K562 (cell line): ENCODE measurements at regions not wholly inside any gene's neighbourhood (a gene's known extent, or its start where the extent isn't known, plus 50 kb on each side); places are given as distances from the start of the nearest gene placed in this dataset.
A peak's percentile ranks its signal among the peaks of the same experiment; 100 is the strongest.

Experiments
- ARNT ChIP-seq, 2 experiments: fragments of 450-650 bp; IDR thresholded peaks; 2 replicates each; pipeline ENCODE4 v1.6.1; 2016; ENCODE audit warnings: mild to moderate bottlenecking in 1 of 2
- BDP1 ChIP-seq: IDR thresholded peaks from 3 replicates; pipeline ENCODE4 v1.6.1; 2011; ENCODE audit not compliant: insufficient read length, insufficient read depth
- CBFA2T3 ChIP-seq: fragments of 450-650 bp; IDR thresholded peaks from 2 replicates; pipeline ENCODE4 v1.6.1; 2017
- FOXJ2 ChIP-seq: fragments of 200-800 bp; sonication (Bioruptor generic); IDR thresholded peaks from 2 replicates; pipeline ENCODE4 v1.6.1; 2016; ENCODE audit warnings: missing genetic modification characterization, missing compliant biosample characterization
- HDGF ChIP-seq: fragments of 450-650 bp; IDR thresholded peaks from 2 replicates; pipeline ENCODE4 v1.6.1; 2016
- ILF3 ChIP-seq: fragments of 450-650 bp; IDR thresholded peaks from 2 replicates; pipeline ENCODE4 v1.6.1; 2018; ENCODE audit warnings: antibody characterized with exemption, mild to moderate bottlenecking, moderate library complexity, borderline replicate concordance
- NEUROD1 ChIP-seq: fragments of 150-350 bp; IDR thresholded peaks from 2 replicates; pipeline ENCODE4 v1.6.1; 2014; ENCODE audit warnings: borderline replicate concordance, low read length, low read depth; ENCODE audit not compliant: partially characterized antibody
- NFATC3 ChIP-seq: fragments of 450-650 bp; IDR thresholded peaks from 2 replicates; pipeline ENCODE4 v1.6.1; 2017; ENCODE audit warnings: mild to moderate bottlenecking
- NR2C2 ChIP-seq, 2 experiments: fragments of 200-800 bp in 1 of 2; sonication (Bioruptor generic) in 1 of 2; sonication (generic) in 1 of 2; formaldehyde crosslinking in 1 of 2; IDR thresholded peaks; 2 replicates each; pipeline versions ENCODE4 v1.6.1 to v1.8.0; 2016 to 2022; ENCODE audit warnings: mild to moderate bottlenecking in 1 of 2, missing compliant biosample characterization in 1 of 2, missing genetic modification characterization in 1 of 2, missing genetic modification reagents in 1 of 2
- NRF1 ChIP-seq, 2 experiments: fragments of 450-650 bp; IDR thresholded peaks in 1 of 2; conservative IDR thresholded peaks in 1 of 2; 2 replicates each; pipeline ENCODE4 v1.6.1; 2014; ENCODE audit warnings: mild to moderate bottlenecking in 2 of 2
- POLR3A ChIP-seq: IDR thresholded peaks from 2 replicates; pipeline ENCODE4 v1.6.1; 2011; ENCODE audit warnings: borderline replicate concordance, mild to moderate bottlenecking, moderate library complexity; ENCODE audit not compliant: insufficient read length, insufficient read depth; ENCODE audit errors: extremely low read depth
- PREB ChIP-seq: sonication (generic); formaldehyde crosslinking; IDR thresholded peaks from 2 replicates; pipeline ENCODE4 v1.8.1; 2023; ENCODE audit warnings: mild to moderate bottlenecking, missing genetic modification reagents
- RAD21 ChIP-seq, 2 experiments: fragments of 250-450 bp in 1 of 2; fragments of 450-650 bp in 1 of 2; sonication (Bioruptor Pico) in 1 of 2; formaldehyde crosslinking in 1 of 2; IDR thresholded peaks in 1 of 2; conservative IDR thresholded peaks in 1 of 2; 2 replicates each; pipeline versions ENCODE4 v1.4.0 to v1.8.0; 2020 to 2022; ENCODE audit warnings: mild to moderate bottlenecking in 2 of 2, moderate library complexity in 1 of 2
- SMARCA5 ChIP-seq: fragments of 450-650 bp; IDR thresholded peaks from 2 replicates; pipeline ENCODE4 v1.6.1; 2016
- SNIP1 ChIP-seq: fragments of 450-650 bp; IDR thresholded peaks from 2 replicates; pipeline ENCODE4 v1.7.1; 2017; ENCODE audit warnings: low read depth, mild to moderate bottlenecking
- SRSF9 ChIP-seq: fragments of 200-400 bp; formaldehyde crosslinking; IDR thresholded peaks from 2 replicates; pipeline ENCODE4 v1.6.1; 2017; ENCODE audit warnings: low read depth, low read length, borderline replicate concordance
- VEZF1 ChIP-seq: fragments of 200-800 bp; sonication (Bioruptor generic); IDR thresholded peaks from 2 replicates; pipeline ENCODE4 v1.6.1; 2017; ENCODE audit warnings: missing genetic modification characterization, missing compliant biosample characterization
- XRCC4 ChIP-seq: IDR thresholded peaks from one replicate; pipeline ENCODE4 v1.6.1; 2011; ENCODE audit not compliant: insufficient read depth, insufficient read length; ENCODE audit errors: extremely low read depth
- YY1 ChIP-seq, 3 experiments: IDR thresholded peaks; 2 replicates each; pipeline ENCODE4 v1.6.1; 2011; ENCODE audit warnings: low read length in 2 of 3, mild to moderate bottlenecking in 2 of 3, moderate library complexity in 2 of 3, borderline replicate concordance in 1 of 3, control low read depth in 1 of 3, low read depth in 1 of 3; ENCODE audit not compliant: insufficient read depth in 3 of 3, insufficient replicate concordance in 2 of 3, control insufficient read depth in 1 of 3, insufficient read length in 1 of 3; ENCODE audit errors: extremely low read depth in 1 of 3
- ZBTB1 ChIP-seq: sonication (generic); formaldehyde crosslinking; IDR thresholded peaks from 2 replicates; pipeline ENCODE4 v1.8.1; 2023; ENCODE audit warnings: missing genetic modification reagents, low read depth, mild to moderate bottlenecking, borderline replicate concordance
- ZNF3 ChIP-seq: fragments of 250-450 bp; sonication (Bioruptor Pico); IDR thresholded peaks from 2 replicates; pipeline ENCODE4 v1.5.0; 2021; ENCODE audit warnings: mild to moderate bottlenecking, moderate library complexity
- ZNF354B ChIP-seq: fragments of 250-450 bp; sonication (Bioruptor Pico); IDR thresholded peaks from 2 replicates; pipeline ENCODE4 v1.4.0; 2020
- ZNF639 ChIP-seq, 2 experiments: fragments of 200-800 bp in 1 of 2; sonication (Bioruptor generic) in 1 of 2; sonication (generic) in 1 of 2; formaldehyde crosslinking in 1 of 2; IDR thresholded peaks in 1 of 2; conservative IDR thresholded peaks in 1 of 2; 2 replicates each; pipeline versions ENCODE4 v1.5.0 to v1.6.1; 2016 to 2020; ENCODE audit warnings: missing compliant biosample characterization in 1 of 2, missing genetic modification characterization in 1 of 2, missing genetic modification reagents in 1 of 2

DNA sequence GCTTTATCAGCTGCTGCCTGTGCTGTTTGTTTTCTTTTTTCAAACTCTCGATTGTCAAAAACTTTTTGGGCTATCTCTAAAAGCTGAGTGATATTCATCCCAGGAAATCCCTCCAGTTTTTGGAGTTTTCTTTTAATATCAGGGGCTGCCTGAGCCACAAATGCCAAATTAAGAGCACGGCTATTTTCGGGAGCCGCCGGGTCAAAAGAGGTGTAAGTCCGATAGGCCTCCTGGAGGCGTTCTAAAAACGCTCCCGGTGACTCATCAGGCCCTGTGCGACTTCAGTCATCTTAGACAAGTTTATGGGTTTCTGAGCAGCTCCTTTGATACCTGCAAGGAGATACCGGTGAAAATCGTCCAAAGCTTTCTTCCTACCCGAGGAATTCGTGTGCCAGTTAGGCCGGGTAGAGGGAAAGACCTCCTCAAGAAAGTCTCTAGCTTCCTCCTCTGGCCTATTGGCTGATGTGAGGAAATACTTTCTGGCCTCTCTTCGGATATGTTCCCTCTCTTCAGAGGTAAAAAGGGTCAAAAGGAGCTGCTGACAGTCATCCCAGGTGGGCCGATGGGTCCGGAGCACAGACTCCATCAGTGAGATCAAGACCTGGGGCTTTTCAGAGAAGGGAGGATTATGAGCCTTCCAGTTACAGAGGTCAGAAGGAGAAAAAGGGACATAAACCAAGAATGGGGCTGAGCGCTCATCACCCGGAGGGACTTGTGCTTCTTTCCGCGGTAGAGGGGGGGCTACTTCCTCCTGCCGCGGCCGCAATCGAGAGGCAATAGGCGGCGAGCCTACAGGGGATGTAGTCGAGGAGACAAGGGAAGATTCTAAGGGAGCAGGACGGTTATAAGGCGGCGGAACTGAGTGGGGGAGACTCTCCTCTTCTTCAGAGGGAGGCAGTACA is 151.1 kb downstream of the TRIM27 start (continued):
- TF ChIP-seq ZNF639 (CRISPR knock-in tag; conservative IDR thresholded peaks at IDR 0.05 in 1 of 2, IDR thresholded peaks at IDR 0.05 in 1 of 2) (0 out of 4 replicates have a peak, but pooled peaks of 1 of the 2 experiments have one; percentile 39), VEZF1 (CRISPR knock-in tag) (no peak), PREB (CRISPR knock-in tag) (0 out of 2 replicates have a peak, but pooled peaks have one; percentile 43), HDGF (no peak), NRF1 (conservative IDR thresholded peaks at IDR 0.05 in 1 of 2, IDR thresholded peaks at IDR 0.05 in 1 of 2) (no peak), NR2C2 (CRISPR knock-in tag; IDR thresholded peaks at IDR 0.05) (no peak), NR2C2 (tag; IDR thresholded peaks at IDR 0.05) (peak; percentile 40), ZNF354B (peak; percentile 4; the same call in 1 of the 2 replicates), ARNT (IDR thresholded peaks at IDR 0.05) (peak in 1 of 2 experiments; percentile 45; a peak in 1 of 4 replicates), SMARCA5 (no peak), NFATC3 (no peak), SNIP1 (no peak), RAD21 (CRISPR knock-in tag; conservative IDR thresholded peaks at IDR 0.05 in 1 of 2, IDR thresholded peaks at IDR 0.05 in 1 of 2) (peak in 1 of 2 experiments; percentile 41; a peak in 3 of 4 replicates), POLR3A (no peak), FOXJ2 (tag) (no peak), YY1 (IDR thresholded peaks at IDR 0.05; ENCODE audit: borderline replicate concordance in 1 of 3, control insufficient read depth in 1 of 3, extremely low read depth in 1 of 3, insufficient read depth in 3 of 3, insufficient read length in 1 of 3, insufficient replicate concordance in 2 of 3, low read depth in 1 of 3, low read length in 2 of 3) (no peak), SRSF9 (no peak), ILF3 (no peak), ZNF3 (CRISPR knock-in tag) (no peak), NEUROD1 (no peak), BDP1 (no peak), CBFA2T3 (no peak), XRCC4 (no peak), ZBTB1 (CRISPR knock-in tag) (no peak)
